HL-60 (cell line): ENCODE measurements at regions not wholly inside any gene's neighbourhood (a gene's known extent, or its start where the extent isn't known, plus 50 kb on each side); places are given as distances from the start of the nearest gene placed in this dataset.

Experiments used
- CTCF ChIP-seq: IDR thresholded peaks from one replicate; pipeline ENCODE4 v1.5.1; 2011; ENCODE audit warnings: low read length, control low read depth, inconsistent platforms; ENCODE audit not compliant: insufficient read depth
- GABPA ChIP-seq: IDR thresholded peaks from 2 replicates; pipeline ENCODE4 v1.6.1; 2012; ENCODE audit warnings: low read depth
- POLR2AphosphoS5 ChIP-seq: IDR thresholded peaks from 2 replicates; pipeline ENCODE4 v1.6.1; 2012; ENCODE audit warnings: low read depth
- TF ChIP-seq, protein P1 (sequence below): IDR thresholded peaks from 2 replicates; pipeline ENCODE4 v1.6.1; 2012; ENCODE audit warnings: low read depth; ENCODE audit not compliant: insufficient replicate concordance

DNA sequence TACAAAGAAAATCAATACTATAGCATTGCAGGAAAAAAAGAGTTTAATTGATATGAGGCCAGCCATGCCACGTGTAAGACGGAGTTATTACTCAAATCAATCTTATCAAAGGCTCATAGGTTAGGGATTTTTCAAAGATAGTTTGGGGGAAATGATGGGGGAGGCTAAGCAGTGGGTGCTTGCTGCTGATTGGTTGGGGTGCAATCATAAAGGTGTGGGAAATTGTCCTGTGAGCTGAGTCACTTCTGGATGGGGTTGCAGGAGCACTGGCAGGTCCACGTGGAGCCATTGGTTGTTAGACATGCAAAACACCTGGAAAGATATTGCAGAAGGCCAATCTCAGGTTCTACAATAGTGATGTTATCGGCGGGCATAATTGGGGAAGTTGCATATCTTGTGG, 319.2 kb upstream of the COBL start:
- no peak for TF ChIP-seq CTCF
- TF ChIP-seq POLR2AphosphoS5, result no peak
- TF ChIP-seq, protein P1, sequence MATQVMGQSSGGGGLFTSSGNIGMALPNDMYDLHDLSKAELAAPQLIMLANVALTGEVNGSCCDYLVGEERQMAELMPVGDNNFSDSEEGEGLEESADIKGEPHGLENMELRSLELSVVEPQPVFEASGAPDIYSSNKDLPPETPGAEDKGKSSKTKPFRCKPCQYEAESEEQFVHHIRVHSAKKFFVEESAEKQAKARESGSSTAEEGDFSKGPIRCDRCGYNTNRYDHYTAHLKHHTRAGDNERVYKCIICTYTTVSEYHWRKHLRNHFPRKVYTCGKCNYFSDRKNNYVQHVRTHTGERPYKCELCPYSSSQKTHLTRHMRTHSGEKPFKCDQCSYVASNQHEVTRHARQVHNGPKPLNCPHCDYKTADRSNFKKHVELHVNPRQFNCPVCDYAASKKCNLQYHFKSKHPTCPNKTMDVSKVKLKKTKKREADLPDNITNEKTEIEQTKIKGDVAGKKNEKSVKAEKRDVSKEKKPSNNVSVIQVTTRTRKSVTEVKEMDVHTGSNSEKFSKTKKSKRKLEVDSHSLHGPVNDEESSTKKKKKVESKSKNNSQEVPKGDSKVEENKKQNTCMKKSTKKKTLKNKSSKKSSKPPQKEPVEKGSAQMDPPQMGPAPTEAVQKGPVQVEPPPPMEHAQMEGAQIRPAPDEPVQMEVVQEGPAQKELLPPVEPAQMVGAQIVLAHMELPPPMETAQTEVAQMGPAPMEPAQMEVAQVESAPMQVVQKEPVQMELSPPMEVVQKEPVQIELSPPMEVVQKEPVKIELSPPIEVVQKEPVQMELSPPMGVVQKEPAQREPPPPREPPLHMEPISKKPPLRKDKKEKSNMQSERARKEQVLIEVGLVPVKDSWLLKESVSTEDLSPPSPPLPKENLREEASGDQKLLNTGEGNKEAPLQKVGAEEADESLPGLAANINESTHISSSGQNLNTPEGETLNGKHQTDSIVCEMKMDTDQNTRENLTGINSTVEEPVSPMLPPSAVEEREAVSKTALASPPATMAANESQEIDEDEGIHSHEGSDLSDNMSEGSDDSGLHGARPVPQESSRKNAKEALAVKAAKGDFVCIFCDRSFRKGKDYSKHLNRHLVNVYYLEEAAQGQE, result no peak
- TF ChIP-seq GABPA, result no peak
